Trophoblast cell (in vitro differentiated cells and primary cell): ENCODE measurements at regions not wholly inside any gene's neighbourhood (a gene's known extent, or its start where the extent isn't known, plus 50 kb on each side); places are given as distances from the start of the nearest gene placed in this dataset.

ENCODE experiments used
- DNase-seq, 2 donors: peaks; one replicate each; pipeline ENCODE4 v3.0.0-alpha.2; 2016
- H2AFZ ChIP-seq: 2 replicates; pipeline ENCODE4 v1.6.1; 2013; ENCODE audit warnings: low read length, moderate library complexity, mild to moderate bottlenecking; ENCODE audit not compliant: insufficient read depth, poor library complexity
- H2AK5ac ChIP-seq: 2 replicates; pipeline ENCODE4 v1.6.1; 2013; ENCODE audit warnings: mild to moderate bottlenecking, low read length
- H2BK120ac ChIP-seq: 2 replicates; pipeline ENCODE4 v1.6.1; 2013; ENCODE audit warnings: low read length, mild to moderate bottlenecking, moderate library complexity; ENCODE audit not compliant: insufficient read depth, poor library complexity
- H2BK12ac ChIP-seq: 2 replicates; pipeline ENCODE4 v1.6.1; 2013; ENCODE audit warnings: mild to moderate bottlenecking, low read length, moderate library complexity
- H2BK5ac ChIP-seq: 2 replicates; pipeline ENCODE4 v1.6.1; 2013; ENCODE audit warnings: low read length, low read depth, moderate library complexity, mild to moderate bottlenecking; ENCODE audit not compliant: poor library complexity
- H3K14ac ChIP-seq: 2 replicates; pipeline ENCODE4 v1.6.1; 2013; ENCODE audit warnings: mild to moderate bottlenecking, low read length
- H3K18ac ChIP-seq: 2 replicates; pipeline ENCODE4 v1.6.1; 2013; ENCODE audit warnings: mild to moderate bottlenecking, low read length
- H3K23ac ChIP-seq: 2 replicates; pipeline ENCODE4 v1.6.1; 2013; ENCODE audit warnings: low read length
- H3K27ac ChIP-seq: 2 replicates; pipeline ENCODE4 v1.5.1; 2013; ENCODE audit warnings: low read depth, mild to moderate bottlenecking, inconsistent platforms, low read length, moderate library complexity
- H3K27me3 ChIP-seq: 2 replicates; pipeline ENCODE4 v1.6.1; 2013; ENCODE audit warnings: inconsistent platforms, mild to moderate bottlenecking, low read length, moderate library complexity; ENCODE audit not compliant: insufficient read depth
- H3K36me3 ChIP-seq, 2 experiments: 1 replicate in 1 of 2; 2 replicates in 1 of 2; pipeline ENCODE4 v1.6.1; 2013; ENCODE audit warnings: low read length in 2 of 2, mild to moderate bottlenecking in 2 of 2, moderate library complexity in 1 of 2; ENCODE audit not compliant: insufficient read depth in 2 of 2, control insufficient read depth in 1 of 2
- H3K4ac ChIP-seq: 2 replicates; pipeline ENCODE4 v1.6.1; 2013; ENCODE audit warnings: low read depth, mild to moderate bottlenecking, low read length, moderate library complexity
- H3K4me1 ChIP-seq, 2 experiments: 1 replicate in 1 of 2; 2 replicates in 1 of 2; pipeline ENCODE4 v1.6.1; 2013; ENCODE audit warnings: low read length in 2 of 2, mild to moderate bottlenecking in 2 of 2, moderate library complexity in 1 of 2; ENCODE audit not compliant: insufficient read depth in 2 of 2, control insufficient read depth in 1 of 2
- H3K4me2 ChIP-seq: 2 replicates; pipeline ENCODE4 v1.6.1; 2013; ENCODE audit warnings: inconsistent platforms, mild to moderate bottlenecking, low read length, moderate library complexity
- H3K4me3 ChIP-seq: 2 replicates; pipeline ENCODE4 v1.5.1; 2013; ENCODE audit warnings: mild to moderate bottlenecking, low read depth, low read length, inconsistent platforms
- H3K79me1 ChIP-seq: one replicate; pipeline ENCODE4 v1.6.1; 2013; ENCODE audit warnings: low read length
- H3K79me2 ChIP-seq: 2 replicates; pipeline ENCODE4 v1.6.1; 2013; ENCODE audit warnings: low read length, mild to moderate bottlenecking; ENCODE audit not compliant: control insufficient read depth, insufficient read depth, poor library complexity
- H3K9ac ChIP-seq: 2 replicates; pipeline ENCODE4 v1.6.1; 2013; ENCODE audit warnings: mild to moderate bottlenecking, low read length
- H3K9me3 ChIP-seq: 2 replicates; pipeline ENCODE4 v1.6.1; 2013; ENCODE audit warnings: low read depth, mild to moderate bottlenecking, control low read depth, inconsistent platforms, low read length; ENCODE audit not compliant: insufficient read depth
- H4K12ac ChIP-seq: 2 replicates; pipeline ENCODE4 v1.6.1; 2013; ENCODE audit warnings: low read depth, mild to moderate bottlenecking, low read length, moderate library complexity
- H4K8ac ChIP-seq: 2 replicates; pipeline ENCODE4 v1.6.1; 2013; ENCODE audit warnings: low read depth, mild to moderate bottlenecking, low read length, moderate library complexity
- H4K91ac ChIP-seq: one replicate; pipeline ENCODE4 v1.6.1; 2013; ENCODE audit warnings: low read depth, mild to moderate bottlenecking, low read length, moderate library complexity
- WGBS: extraction: QIAGEN DNeasy Blood & Tissue Kit; methylation state at CpG from one replicate; pipeline ENCODE4 v1.1.7; 2013; ENCODE audit warnings: missing lambda C conversion rate; ENCODE audit not compliant: insufficient read length, insufficient coverage; ENCODE audit errors: extremely low coverage; 5-methylcytosine and 5-hydroxymethylcytosine counted together

DNA sequence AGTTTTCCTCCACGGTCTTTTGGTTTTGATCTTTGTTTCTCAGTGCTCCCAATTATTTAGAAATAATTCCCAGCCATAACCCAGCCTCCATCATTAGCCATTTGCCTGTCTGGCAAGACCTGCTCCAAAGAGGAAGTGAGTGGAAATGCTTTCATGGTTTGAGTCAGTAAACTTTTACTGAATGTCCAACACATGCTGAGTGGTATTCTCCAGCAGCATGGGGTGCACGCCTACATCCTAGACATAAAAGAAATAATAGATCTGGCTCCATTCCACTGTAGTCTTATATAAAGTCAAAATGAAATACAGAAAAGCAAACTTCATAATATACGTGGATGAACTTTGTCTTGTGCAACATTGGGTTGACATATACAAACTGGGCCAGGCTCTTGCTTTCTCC lies 757.2 kb downstream of the TLE1 start:
- Histone ChIP-seq H2BK5ac (no peak overlapping the region), H2BK12ac (no peak overlapping the region), H3K23ac (no peak overlapping the region), H3K9ac (no peak overlapping the region), H2BK120ac (no peak overlapping the region), H4K8ac (no peak overlapping the region), H3K18ac (no peak overlapping the region), H3K4me1 (no peaks in the 10 kb centered on the region), H3K4me2 (no peak overlapping the region), H3K36me3 (no peaks in the 10 kb centered on the region), H2AFZ (no peak overlapping the region), H3K14ac (no peak overlapping the region), H3K4me3 (no peak overlapping the region), H3K27ac (no peak overlapping the region), H3K4ac (no peak overlapping the region), H3K27me3 (no peaks in the 10 kb centered on the region), H4K12ac (no peak overlapping the region), H2AK5ac (no peak overlapping the region), H4K91ac (no peak overlapping the region), H3K9me3 (no peaks in the 10 kb centered on the region), H3K79me1 (no peaks in the 10 kb centered on the region), H3K79me2 (no peaks in the 10 kb centered on the region)
- DNase-seq, result no peak
- no CpG with 5 or more reads among the region's 3 CpGs for WGBS

DNA sequence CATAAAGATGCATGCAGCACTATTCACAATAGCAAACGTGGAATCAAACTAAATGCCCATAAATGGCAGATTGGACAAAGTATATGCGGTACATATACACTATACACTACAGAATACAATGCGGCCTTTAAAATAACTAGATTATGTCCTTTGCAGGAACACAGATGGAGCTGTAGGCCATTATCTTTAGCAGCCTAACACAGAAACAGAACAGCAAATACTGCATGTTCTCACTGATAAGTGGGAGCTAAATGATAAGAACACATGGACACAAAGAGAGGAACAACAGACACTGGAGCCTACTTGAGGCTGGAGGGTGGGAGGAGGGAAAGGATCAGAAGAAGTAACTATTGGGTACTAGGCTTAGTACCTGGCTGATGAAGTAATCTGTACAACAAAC lies 758.2 kb downstream of the TLE1 start:
- DNase-seq, result no peak
- no peaks in the 10 kb centered on the region for H3K9me3 ChIP-seq
- no CpG with 5 or more reads among the region's 3 CpGs for WGBS
- H3K9ac ChIP-seq, result no peak overlapping the region
- no peak overlapping the region for H3K4ac ChIP-seq
- H3K36me3 ChIP-seq, result no peaks in the 10 kb centered on the region
- no peak overlapping the region for H4K12ac ChIP-seq
- H3K23ac ChIP-seq, result no peak overlapping the region
- no peak overlapping the region for H3K4me3 ChIP-seq
- no peaks in the 10 kb centered on the region for H3K4me1 ChIP-seq
- H4K8ac ChIP-seq, result no peak overlapping the region
- H3K14ac ChIP-seq, result no peak overlapping the region
- H2BK12ac ChIP-seq, result no peak overlapping the region
- H2BK5ac ChIP-seq, result no peak overlapping the region
- no peaks in the 10 kb centered on the region for H3K27me3 ChIP-seq
- no peak overlapping the region for H2BK120ac ChIP-seq
- H2AFZ ChIP-seq, result no peak overlapping the region
- H3K79me2 ChIP-seq, result no peaks in the 10 kb centered on the region
- H2AK5ac ChIP-seq, result no peak overlapping the region
- H3K4me2 ChIP-seq, result no peak overlapping the region
- H3K27ac ChIP-seq, result no peak overlapping the region
- H3K18ac ChIP-seq, result no peak overlapping the region
- H3K79me1 ChIP-seq, result no peaks in the 10 kb centered on the region
- no peak overlapping the region for H4K91ac ChIP-seq

DNA sequence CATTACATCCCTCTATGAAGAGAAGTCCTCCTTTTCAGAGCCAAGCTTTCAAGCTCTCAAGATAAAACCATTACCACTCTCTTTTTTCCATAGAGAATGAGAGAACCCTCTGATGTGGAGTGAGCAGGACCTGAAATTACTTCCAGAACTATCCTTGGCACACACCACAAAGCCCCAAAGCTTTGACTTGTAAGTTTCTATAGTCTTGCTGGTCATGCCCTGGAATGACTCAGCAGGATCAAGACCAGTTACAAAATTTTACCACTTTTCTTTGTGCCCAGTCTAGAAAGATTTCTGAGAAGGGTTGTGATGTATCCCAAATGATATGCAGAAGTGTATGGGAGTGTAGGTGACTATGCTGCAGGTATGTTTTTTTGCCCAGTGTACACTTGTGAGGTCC lies 760.6 kb downstream of the TLE1 start:
- H3K27me3 ChIP-seq, result no peaks in the 10 kb centered on the region
- H3K4ac ChIP-seq, result no peak overlapping the region
- no peak overlapping the region for H4K91ac ChIP-seq
- no peaks in the 10 kb centered on the region for H3K9me3 ChIP-seq
- no peak overlapping the region for H4K12ac ChIP-seq
- no peak overlapping the region for H3K4me3 ChIP-seq
- no peak overlapping the region for H3K23ac ChIP-seq
- no peak overlapping the region for H2AFZ ChIP-seq
- no peak overlapping the region for H2BK120ac ChIP-seq
- H3K79me2 ChIP-seq, result no peaks in the 10 kb centered on the region
- H3K4me2 ChIP-seq, result no peak overlapping the region
- H3K79me1 ChIP-seq, result no peaks in the 10 kb centered on the region
- H4K8ac ChIP-seq, result no peak overlapping the region
- H3K27ac ChIP-seq, result no peak overlapping the region
- H3K4me1 ChIP-seq, result no peaks in the 10 kb centered on the region
- no peak overlapping the region for H3K14ac ChIP-seq
- no peak overlapping the region for H2BK12ac ChIP-seq
- no peak overlapping the region for H2AK5ac ChIP-seq
- peaks cover 0 to 1% of the 10 kb centered on the region in 2 experiments for H3K36me3 ChIP-seq
- no peak overlapping the region for H3K9ac ChIP-seq
- H3K18ac ChIP-seq, result no peak overlapping the region
- DNase-seq, result no peak
- H2BK5ac ChIP-seq, result no peak overlapping the region

DNA sequence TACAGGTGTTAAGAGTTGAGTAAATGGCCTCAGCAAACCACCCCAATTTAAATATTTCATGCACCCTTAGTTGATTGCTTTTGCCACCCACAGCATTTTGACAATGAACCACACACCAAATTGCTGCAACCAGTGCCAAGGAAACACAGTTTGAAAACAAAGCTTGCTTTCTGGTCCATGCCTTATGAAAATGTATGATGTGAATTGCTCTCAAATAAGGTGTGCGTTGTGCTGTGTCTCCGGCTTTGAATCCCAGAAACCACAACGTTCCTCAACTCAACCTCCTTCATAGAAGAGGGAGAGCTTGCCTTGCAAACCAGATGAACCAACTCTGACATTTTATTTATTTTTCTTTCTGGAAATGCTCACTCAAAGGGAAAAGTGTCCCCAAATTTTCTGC lies 762.7 kb downstream of the TLE1 start:
- Histone ChIP-seq H3K18ac (no peak overlapping the region), H4K8ac (no peak overlapping the region), H2BK5ac (no peak overlapping the region), H2AFZ (no peak overlapping the region), H3K79me1 (no peaks in the 10 kb centered on the region), H3K4me3 (no peak overlapping the region), H3K14ac (no peak overlapping the region), H4K12ac (no peak overlapping the region), H3K9me3 (no peaks in the 10 kb centered on the region), H3K4me1 (no peaks in the 10 kb centered on the region), H3K36me3 (peaks cover 0 to 1% of the 10 kb centered on the region in 2 experiments), H3K27ac (no peak overlapping the region), H3K79me2 (no peaks in the 10 kb centered on the region), H3K4ac (no peak overlapping the region), H3K9ac (no peak overlapping the region), H3K4me2 (no peak overlapping the region), H3K27me3 (no peaks in the 10 kb centered on the region), H4K91ac (no peak overlapping the region), H2BK120ac (no peak overlapping the region), H3K23ac (no peak overlapping the region), H2AK5ac (no peak overlapping the region), H2BK12ac (no peak overlapping the region)
- WGBS, result no CpG with 5 or more reads among the region's 3 CpGs
- DNase-seq, result no peak
